Lower leg skin (tissue), 3 donors: ENCODE measurements at regions not wholly inside any gene's neighbourhood (a gene's known extent, or its start where the extent isn't known, plus 50 kb on each side); places are given as distances from the start of the nearest gene placed in this dataset.

ENCODE experiments used
- CTCF ChIP-seq, 3 donors: fragments of 450-650 bp; IDR thresholded peaks; one replicate each; pipeline ENCODE4 v1.5.1; 2016; ENCODE audit warnings: antibody characterized with exemption in 3 of 3, mild to moderate bottlenecking in 3 of 3, moderate library complexity in 2 of 3
- POLR2A ChIP-seq, 2 donors: fragments of 450-650 bp; IDR thresholded peaks; one replicate each; pipeline ENCODE4 v1.6.1; 2016 to 2017; ENCODE audit warnings: antibody characterized with exemption in 2 of 2, mild to moderate bottlenecking in 1 of 2, moderate library complexity in 1 of 2

GRCh38 chr22:27151407-27151806 lies 494.0 kb downstream of the MIAT start:
- TF ChIP-seq POLR2A (IDR thresholded peaks at IDR 0.05) = no peak
- no peak for TF ChIP-seq CTCF (IDR thresholded peaks at IDR 0.05)
